T-helper 2 cell treated with Interferon-gamma antibody and Interleukin-4, amounts not matched to agents 100 ng/mL and 5 ng/mL, for 36 hours (primary cell): ENCODE measurements at regions not wholly inside any gene's neighbourhood (a gene's known extent, or its start where the extent isn't known, plus 50 kb on each side); places are given as distances from the start of the nearest gene placed in this dataset.

Source experiments
- intact Hi-C: fragments of 100-400 bp; cut with micrococcal nuclease; formaldehyde crosslinking; loops from one replicate; pipeline ENCODE4 v1.15.1; 2023

- intact Hi-C loops = no loop called here
Measured at GRCh38 chr2:120497261-120497977, 151.5 kb downstream of the INHBB start.

GRCh38 chr2:120498121-120498520 lies 152.2 kb downstream of the INHBB start:
- intact Hi-C loops = no loop called here

- intact Hi-C loops = no loop called here
Measured at GRCh38 chr2:120498576-120499394, 152.8 kb downstream of the INHBB start.

- intact Hi-C loops = no loop called here
Measured at GRCh38 chr2:120499784-120500495, 154.0 kb downstream of the INHBB start.

- intact Hi-C loops = no loop called here
Measured at GRCh38 chr2:120501591-120501990, 155.7 kb downstream of the INHBB start.

DNA sequence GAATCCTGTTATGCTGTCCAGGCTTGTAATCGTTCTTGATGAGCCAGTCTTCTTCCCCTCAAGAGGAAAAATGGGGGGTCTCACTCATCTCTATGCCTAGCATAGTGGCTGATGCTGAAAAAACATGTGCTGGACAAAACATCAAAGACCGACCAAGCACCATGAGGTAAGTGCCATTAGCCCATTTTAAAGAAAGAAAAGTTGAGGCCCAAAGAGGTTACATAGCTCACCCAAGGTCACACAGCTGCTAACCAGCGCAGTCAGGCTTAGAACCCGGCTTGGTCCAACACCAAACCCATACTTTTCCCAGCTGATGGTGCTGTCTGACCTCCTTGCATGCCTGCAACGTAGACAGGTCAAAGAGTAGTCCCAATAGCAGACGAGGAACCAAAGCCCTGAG lies 156.4 kb downstream of the INHBB start:
- intact Hi-C loops = no loop called here

GRCh38 chr2:120502761-120503160 lies 156.8 kb downstream of the INHBB start:
- intact Hi-C loops = no loop called here

DNA sequence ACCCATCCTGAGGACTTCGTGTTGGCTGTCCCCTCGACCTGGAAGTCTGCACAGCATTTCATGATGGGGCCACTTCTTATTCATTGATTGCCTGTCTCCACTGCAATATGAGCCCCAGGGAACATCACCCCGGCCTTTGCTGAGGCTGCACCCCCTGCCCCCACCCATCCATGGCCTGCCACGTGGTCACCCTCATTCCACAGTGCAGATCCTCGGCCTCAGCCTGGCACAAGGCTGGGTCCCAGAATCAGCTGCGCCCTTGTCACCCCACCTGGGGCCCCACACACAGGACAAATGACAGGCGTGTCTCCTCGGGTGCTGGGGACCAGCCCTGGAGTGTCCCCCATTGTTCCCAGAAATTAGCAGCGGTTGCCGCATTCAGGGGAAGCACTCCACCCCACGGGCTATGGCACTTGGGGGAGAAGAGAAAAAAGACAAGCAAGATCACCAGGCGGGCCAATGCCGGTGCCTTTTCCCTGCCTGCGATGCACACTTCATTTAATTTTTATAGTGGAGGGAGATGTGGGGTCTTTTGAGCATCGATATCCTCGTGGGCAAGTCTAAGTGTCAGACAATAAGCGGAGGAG lies 157.4 kb downstream of the INHBB start:
- intact Hi-C loops = no loop called here

DNA sequence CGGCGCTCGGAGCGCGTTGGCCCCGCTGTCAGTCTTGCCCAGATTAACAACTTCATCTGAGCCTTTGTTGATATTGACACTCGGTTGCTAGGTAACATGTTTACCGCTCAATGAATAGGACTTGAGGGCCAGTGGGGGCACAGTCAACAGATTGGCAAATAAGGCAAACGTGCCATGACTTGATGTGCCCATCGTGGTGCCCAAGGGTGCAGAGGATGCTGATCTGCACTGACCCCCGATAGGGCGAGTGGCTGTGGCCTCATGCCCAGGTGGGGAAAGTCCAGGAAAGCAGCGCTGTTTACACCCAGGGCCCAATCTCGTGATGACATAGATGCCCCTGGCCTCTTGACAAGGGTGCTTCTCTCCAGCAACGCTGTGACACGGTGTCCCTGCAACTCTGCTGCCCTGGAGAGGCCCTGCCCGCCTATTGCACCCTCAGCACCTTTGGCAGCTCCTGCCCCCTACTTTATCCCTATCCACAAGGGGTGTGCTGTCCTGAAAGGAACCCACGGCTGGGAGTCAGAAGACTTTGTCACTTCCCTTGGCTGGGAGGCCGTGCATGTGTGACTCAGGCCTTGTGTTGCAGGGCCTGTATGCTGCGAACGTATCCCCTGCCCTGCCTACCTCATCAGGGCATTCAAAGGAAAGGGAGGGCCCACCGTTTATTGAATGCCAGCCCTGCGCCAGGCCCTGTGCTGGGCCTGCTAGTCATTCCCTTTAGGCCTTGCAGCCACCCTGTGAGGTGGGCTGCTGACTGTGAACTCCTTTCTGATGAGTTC lies 158.0 kb downstream of the INHBB start:
- intact Hi-C loops = no loop called here

DNA sequence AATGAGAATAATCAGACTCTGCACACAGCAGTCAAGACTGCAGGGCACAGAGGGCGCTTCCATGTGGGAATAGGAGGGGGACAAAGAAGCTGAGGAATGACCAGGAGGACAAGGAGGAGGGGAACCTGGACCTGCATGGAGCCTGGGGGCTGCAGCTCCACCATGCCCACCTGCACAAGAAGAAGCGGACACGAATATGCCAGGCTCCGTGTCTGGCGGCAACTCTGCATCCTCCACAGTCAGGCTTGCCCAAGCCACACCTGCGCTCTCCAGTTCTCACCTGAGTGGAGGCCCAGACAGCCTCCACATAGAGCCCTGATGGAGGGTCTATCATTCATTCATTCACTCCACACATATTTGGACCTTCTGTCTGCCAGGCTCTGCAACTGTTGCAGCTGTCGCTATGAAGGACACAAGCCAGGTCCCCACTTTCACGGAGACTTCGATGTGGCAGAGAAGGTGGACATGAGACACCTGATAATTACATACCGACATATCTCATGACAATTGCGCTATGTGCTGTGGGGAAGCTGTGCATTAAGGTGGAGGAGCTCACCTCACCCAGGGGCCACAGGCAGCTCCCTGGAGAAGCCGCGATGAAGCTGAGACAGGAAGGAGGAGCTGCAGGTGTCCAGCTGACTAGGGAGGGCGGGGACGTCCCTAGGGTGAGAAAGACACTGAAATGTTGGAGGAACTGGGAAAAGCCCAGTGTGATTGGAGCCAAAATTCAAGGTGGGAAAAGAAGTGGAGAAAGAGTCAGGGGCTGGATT lies 159.2 kb downstream of the INHBB start:
- intact Hi-C loops = no loop called here

GRCh38 chr2:120508567-120509041 lies 162.7 kb downstream of the INHBB start:
- intact Hi-C loops = no loop called here

GRCh38 chr2:120509213-120509815 lies 163.4 kb downstream of the INHBB start:
- intact Hi-C loops = no loop called here

GRCh38 chr2:120509991-120510735 lies 164.2 kb downstream of the INHBB start:
- intact Hi-C loops = no loop called here

- intact Hi-C loops = no loop called here
Measured at GRCh38 chr2:120510751-120511395, 164.9 kb downstream of the INHBB start.

- intact Hi-C loops = no loop called here
Measured at GRCh38 chr2:120511536-120511935, 165.6 kb downstream of the INHBB start.

DNA sequence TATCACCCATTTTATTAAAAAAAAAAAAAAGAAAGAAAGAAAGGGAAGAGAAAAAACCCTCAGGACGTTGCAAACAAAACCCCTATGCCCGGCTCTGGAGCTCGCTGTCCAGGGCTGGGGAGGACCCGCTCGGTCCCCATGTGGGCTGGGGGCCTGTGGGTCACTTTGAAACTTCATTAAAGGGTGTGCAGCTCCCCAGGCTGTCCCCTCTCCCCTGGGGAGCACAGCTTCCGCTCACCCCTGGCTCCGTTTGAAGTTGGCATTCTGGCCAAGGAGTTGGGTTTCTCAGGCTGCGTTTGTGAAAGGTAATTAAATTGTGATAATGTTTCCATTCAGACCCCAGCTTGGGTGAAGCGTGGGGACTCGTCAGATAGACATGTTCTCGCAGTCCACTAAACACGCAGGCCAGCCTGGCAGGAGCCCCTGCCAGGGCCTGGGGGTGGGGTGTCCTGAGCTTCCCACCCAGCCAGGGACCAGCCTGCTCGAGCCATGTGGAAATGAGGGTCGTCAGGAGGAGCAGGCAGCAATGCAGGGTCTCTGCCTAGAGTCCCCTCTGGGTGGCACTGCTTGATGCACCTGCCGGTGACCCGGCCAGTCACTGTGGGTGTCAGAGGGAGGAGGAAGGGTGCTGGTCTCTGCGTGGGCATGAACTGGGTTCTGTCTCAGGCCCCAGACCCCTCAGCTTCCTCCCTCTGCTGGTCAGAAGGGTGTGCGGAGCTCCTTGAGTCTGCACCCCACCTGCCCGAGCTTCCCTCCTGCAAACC lies 166.2 kb downstream of the INHBB start:
- intact Hi-C loops = no loop called here

DNA sequence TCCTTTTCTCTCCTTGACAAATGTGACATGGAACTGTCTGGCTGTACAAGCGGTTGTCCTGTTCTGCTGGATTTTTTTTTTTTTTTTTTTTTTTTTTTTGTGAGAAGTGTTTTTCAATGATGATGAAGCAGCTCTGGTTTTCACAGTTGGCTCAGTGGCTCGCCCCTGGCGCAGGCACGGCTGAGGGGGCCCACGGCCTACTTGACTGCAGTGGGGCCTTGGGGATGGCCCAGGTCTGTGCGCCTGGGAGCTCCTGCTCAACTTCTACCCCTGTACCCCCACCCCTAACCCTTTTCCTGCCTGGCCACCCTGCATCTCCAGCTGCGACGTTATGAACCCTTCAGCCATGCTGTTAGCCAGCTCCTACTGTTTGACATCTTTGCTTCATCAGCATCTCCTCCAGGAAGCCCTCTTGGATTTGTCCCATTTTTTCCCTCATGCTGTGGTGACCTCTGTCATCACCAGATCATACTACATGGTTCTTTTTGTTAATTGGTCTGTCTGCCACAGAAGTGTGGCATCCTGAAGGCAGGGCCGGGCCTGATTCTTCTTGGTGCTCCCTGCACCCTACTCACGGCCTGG lies 167.9 kb downstream of the INHBB start:
- intact Hi-C loops = no loop called here
